ENCODE measurements at regions not wholly inside any gene's neighbourhood (a gene's known extent, or its start where the extent isn't known, plus 50 kb on each side); places are given as distances from the start of the nearest gene placed in this dataset.

GRCh38 chr2:60216452-60216995 is 336.9 kb downstream of the BCL11A start:
- no peak for TF ChIP-seq CTCF (IDR thresholded peaks at IDR 0.05; ENCODE audit: insufficient read depth, low read length, poor library complexity, severe bottlenecking)
- no peak for TF ChIP-seq EZH2phosphoT487 (conservative IDR thresholded peaks at IDR 0.05; ENCODE audit: low read length)
